H1 (cell line): ENCODE measurements at regions not wholly inside any gene's neighbourhood (a gene's known extent, or its start where the extent isn't known, plus 50 kb on each side); places are given as distances from the start of the nearest gene placed in this dataset.
"Not testable (repeated sequence)": the region's sequence is repeated elsewhere in the genome, so short reads cannot be mapped to it uniquely, and the experiment has no call there.

ENCODE experiments used
- CEBPB ChIP-seq: IDR thresholded peaks from 2 replicates; pipeline ENCODE4 v1.6.1; 2012; ENCODE audit warnings: low read depth, low read length
- CTCF ChIP-seq, 3 experiments: IDR thresholded peaks; 1 replicate in 2 of 3; 2 replicates in 1 of 3; pipeline versions ENCODE4 v1.5.1 to v1.6.1; 2011; ENCODE audit warnings: low read length in 3 of 3, mild to moderate bottlenecking in 3 of 3, inconsistent platforms in 2 of 3, low read depth in 1 of 3, moderate library complexity in 1 of 3; ENCODE audit not compliant: insufficient read depth in 1 of 3; ENCODE audit errors: control extremely low read depth in 1 of 3

- TF ChIP-seq CEBPB; CTCF (IDR thresholded peaks at IDR 0.05; ENCODE audit: control extremely low read depth in 1 of 3, insufficient read depth in 1 of 3, low read depth in 1 of 3, low read length in 3 of 3): not testable (repeated sequence)
Measured at GRCh38 chr15:28778397-28778796, 66.2 kb upstream of the GOLGA8M start.
